Prostate gland (tissue), 2 donors: ENCODE measurements at regions not wholly inside any gene's neighbourhood (a gene's known extent, or its start where the extent isn't known, plus 50 kb on each side); places are given as distances from the start of the nearest gene placed in this dataset.
"Not testable (repeated sequence)": the region's sequence is repeated elsewhere in the genome, so short reads cannot be mapped to it uniquely, and the experiment has no call there.

Experiments used
- DNase-seq: peaks from one replicate; pipeline ENCODE4 v3.0.0-alpha.2; 2019; ENCODE audit warnings: low spot score
- H3K27ac ChIP-seq, 2 donors: fragments of 200-600 bp; sonication (generic); 2 replicates each; pipeline ENCODE4 v1.5.1; 2017 to 2019
- H3K27me3 ChIP-seq: fragments of 200-600 bp; sonication (generic); replicated peaks from 2 replicates; pipeline ENCODE4 v1.5.1; 2019; ENCODE audit not compliant: insufficient read depth
- H3K36me3 ChIP-seq, 2 donors: fragments of 200-600 bp; sonication (generic); 1 replicate in 1 of 2; 2 replicates in 1 of 2; pipeline versions ENCODE4 v1.5.1 to v1.8.1; 2017 to 2019
- H3K4me1 ChIP-seq: fragments of 200-600 bp; sonication (generic); replicated peaks from 2 replicates; pipeline ENCODE4 v1.5.1; 2019
- H3K4me3 ChIP-seq, 2 donors: fragments of 200-600 bp; sonication (generic); 2 replicates each; pipeline ENCODE4 v1.5.1; 2017 to 2019
- H3K9me3 ChIP-seq: fragments of 200-600 bp; sonication (generic); 2 replicates; pipeline ENCODE4 v1.5.1; 2017
- POLR2A ChIP-seq: fragments of 450-650 bp; IDR thresholded peaks from one replicate; pipeline ENCODE4 v1.6.1; 2016; ENCODE audit warnings: antibody characterized with exemption, mild to moderate bottlenecking
- POLR2AphosphoS5 ChIP-seq: sonication (generic); formaldehyde crosslinking; IDR thresholded peaks from one replicate; pipeline ENCODE4 v1.6.1; 2017; ENCODE audit warnings: antibody characterized with exemption
- WGBS: methylation state at CpG from one replicate; pipeline ENCODE4 v1.1.5; 2018; 5-methylcytosine and 5-hydroxymethylcytosine counted together
- intact Hi-C: fragments of 100-400 bp; cut with DNase I; formaldehyde crosslinking; loops from one replicate; pipeline ENCODE4 v1.14.2; 2022
- TF ChIP-seq, protein P1 (sequence below), 4 experiments: fragments of 200-600 bp in 2 of 4; fragments of 450-650 bp in 2 of 4; sonication (generic) in 2 of 4; IDR thresholded peaks; 1 replicate in 3 of 4; 2 replicates in 1 of 4; pipeline ENCODE4 v1.5.1; 2016 to 2019; ENCODE audit warnings: antibody characterized with exemption in 4 of 4, mild to moderate bottlenecking in 2 of 4, moderate library complexity in 2 of 4

DNA sequence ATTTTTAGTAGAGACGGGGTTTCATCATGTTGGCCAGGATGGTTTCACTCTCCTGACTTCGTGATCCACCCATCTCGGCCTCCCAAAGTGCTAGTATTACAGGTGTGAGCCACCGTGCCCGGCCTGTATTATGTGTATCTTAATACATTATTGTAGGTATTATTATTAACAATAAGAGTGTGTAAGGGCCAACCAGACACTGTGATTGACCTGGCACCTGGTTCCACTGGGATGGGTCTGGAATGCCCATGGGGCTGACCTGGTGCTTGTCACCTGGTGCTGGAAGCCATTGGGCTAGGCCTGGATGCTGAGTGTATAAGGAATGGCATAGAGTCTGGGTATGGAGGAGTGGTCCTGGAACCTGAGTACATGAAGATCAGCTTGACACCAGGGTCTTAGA lies 906.9 kb upstream of the TMEFF2 start:
- intact Hi-C loops, result no loop called here
- 96% methylated on average over 5 of the region's 5 CpGs for WGBS
- H3K9me3 ChIP-seq, result no peaks in the 10 kb centered on the region

DNA sequence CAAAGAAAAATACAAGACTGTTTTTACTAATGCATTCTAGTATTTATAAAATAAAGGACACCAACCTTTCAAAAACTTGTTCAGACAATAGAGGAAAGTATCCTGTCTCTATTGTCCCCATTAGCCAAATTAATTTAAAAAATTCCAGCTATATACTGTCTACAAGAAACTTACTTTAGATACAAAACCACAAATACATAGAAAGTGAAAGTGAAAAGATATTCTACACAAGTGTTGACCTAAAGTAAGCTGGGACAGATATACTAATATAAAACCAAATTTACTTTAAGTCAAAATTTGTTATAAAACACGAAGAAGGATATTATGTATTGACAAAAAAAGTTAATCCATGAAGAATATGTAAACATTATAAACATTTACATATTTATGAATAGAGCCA lies 893.3 kb upstream of the TMEFF2 start:
- Histone ChIP-seq H3K4me3 (no peak overlapping the region), H3K36me3 (no peaks in the 10 kb centered on the region), H3K27ac (no peak overlapping the region), H3K9me3 (no peaks in the 10 kb centered on the region), H3K27me3 (no peaks in the 10 kb centered on the region), H3K4me1 (no peaks in the 10 kb centered on the region)
- 55% methylated on average over 1 of the region's 1 CpG for WGBS
- TF ChIP-seq POLR2A, result no peak
- TF ChIP-seq, protein P1, sequence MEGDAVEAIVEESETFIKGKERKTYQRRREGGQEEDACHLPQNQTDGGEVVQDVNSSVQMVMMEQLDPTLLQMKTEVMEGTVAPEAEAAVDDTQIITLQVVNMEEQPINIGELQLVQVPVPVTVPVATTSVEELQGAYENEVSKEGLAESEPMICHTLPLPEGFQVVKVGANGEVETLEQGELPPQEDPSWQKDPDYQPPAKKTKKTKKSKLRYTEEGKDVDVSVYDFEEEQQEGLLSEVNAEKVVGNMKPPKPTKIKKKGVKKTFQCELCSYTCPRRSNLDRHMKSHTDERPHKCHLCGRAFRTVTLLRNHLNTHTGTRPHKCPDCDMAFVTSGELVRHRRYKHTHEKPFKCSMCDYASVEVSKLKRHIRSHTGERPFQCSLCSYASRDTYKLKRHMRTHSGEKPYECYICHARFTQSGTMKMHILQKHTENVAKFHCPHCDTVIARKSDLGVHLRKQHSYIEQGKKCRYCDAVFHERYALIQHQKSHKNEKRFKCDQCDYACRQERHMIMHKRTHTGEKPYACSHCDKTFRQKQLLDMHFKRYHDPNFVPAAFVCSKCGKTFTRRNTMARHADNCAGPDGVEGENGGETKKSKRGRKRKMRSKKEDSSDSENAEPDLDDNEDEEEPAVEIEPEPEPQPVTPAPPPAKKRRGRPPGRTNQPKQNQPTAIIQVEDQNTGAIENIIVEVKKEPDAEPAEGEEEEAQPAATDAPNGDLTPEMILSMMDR (IDR thresholded peaks at IDR 0.05), result no peak
- TF ChIP-seq POLR2AphosphoS5, result no peak
- intact Hi-C loops, result no loop called here
- DNase-seq, result no peak

More for the DNA sequence above, 906.9 kb upstream of the TMEFF2 start:
- H3K4me1 ChIP-seq, result no peaks in the 10 kb centered on the region
- H3K36me3 ChIP-seq, result no peaks in the 10 kb centered on the region
- no peaks in the 10 kb centered on the region for H3K27me3 ChIP-seq
- no peak overlapping the region for H3K27ac ChIP-seq
- H3K4me3 ChIP-seq, result no peak overlapping the region
- DNase-seq, result no peak
- TF ChIP-seq POLR2A (no peak), POLR2AphosphoS5 (no peak)
- TF ChIP-seq, protein P1 (IDR thresholded peaks at IDR 0.05), result no peak

DNA sequence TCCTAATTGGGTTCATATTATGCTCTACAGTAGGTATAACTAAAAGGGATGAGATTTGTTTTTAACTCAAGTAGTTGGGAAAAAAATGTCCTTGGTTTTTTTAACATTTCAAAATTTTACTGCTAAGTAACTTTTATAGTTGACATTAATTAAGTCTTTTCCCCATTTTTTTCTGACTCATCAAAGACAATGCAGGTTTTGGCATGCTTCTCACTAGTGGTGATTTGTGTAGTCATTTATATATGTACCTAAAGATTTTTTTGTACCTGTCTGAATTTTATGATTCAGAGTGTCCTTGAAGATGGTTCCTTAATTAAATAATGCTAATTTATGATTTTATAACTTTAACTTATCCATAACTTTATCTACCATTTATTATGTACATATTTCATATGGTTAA lies 882.3 kb upstream of the TMEFF2 start:
- Histone ChIP-seq H3K4me1 (no peaks in the 10 kb centered on the region), H3K27ac (no peak overlapping the region), H3K9me3 (no peaks in the 10 kb centered on the region), H3K27me3 (no peaks in the 10 kb centered on the region), H3K4me3 (no peak overlapping the region), H3K36me3 (no peaks in the 10 kb centered on the region)
- no peak for DNase-seq
- TF ChIP-seq, protein P1 (IDR thresholded peaks at IDR 0.05), result no peak
- no peak for TF ChIP-seq POLR2A
- no peak for TF ChIP-seq POLR2AphosphoS5
- intact Hi-C loops, result no loop called here

DNA sequence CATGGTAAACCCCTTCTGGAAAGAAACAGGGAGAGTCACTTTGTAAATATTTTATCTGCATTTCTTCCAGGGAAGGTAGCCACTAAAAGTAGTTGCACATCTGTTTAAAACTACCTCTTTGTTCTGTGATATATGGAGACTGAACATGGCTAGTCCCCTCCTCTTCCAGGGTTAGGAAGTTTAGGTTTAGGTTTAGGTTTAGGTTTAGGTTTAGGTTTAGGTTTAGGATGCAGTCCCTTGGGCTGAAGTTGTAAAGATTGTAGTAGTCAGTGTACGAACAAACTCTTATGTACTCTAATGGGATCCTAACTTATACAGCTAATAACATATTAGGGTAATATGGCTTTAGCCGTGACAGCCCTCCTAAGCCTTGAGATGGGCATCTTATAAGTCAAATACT lies 880.2 kb upstream of the TMEFF2 start:
- Histone ChIP-seq H3K27ac (no peak overlapping the region), H3K27me3 (no peaks in the 10 kb centered on the region), H3K36me3 (no peaks in the 10 kb centered on the region), H3K9me3 (no peaks in the 10 kb centered on the region), H3K4me3 (no peak overlapping the region), H3K4me1 (no peaks in the 10 kb centered on the region)
- WGBS, result 66% methylated on average over 2 of the region's 2 CpGs
- no peak for DNase-seq
- TF ChIP-seq, protein P1 (IDR thresholded peaks at IDR 0.05), result no peak
- TF ChIP-seq POLR2AphosphoS5, result no peak
- TF ChIP-seq POLR2A, result no peak
- intact Hi-C loops, result no loop called here

DNA sequence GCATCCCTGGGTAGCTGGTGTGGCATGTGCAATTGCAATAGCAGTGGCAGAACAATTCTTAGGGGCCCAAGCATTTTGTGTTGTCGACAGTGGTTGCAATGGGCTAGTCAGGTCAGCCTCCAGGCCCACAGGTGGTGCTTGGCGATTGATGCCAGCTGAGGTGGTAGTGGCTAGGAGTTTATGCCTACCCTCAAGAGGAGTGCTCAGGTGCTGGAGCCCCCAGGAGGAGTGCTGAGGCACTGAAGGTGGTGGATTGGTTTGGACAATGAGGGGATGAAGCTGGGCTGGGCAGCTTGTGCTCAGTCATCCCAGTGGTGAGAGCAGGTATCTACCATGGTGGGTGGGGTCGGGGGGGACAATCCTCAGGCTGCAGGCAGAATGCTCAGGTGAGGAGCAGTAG lies 877.9 kb upstream of the TMEFF2 start:
- TF ChIP-seq POLR2AphosphoS5, result no peak
- TF ChIP-seq, protein P1 (IDR thresholded peaks at IDR 0.05), result no peak
- no peak for TF ChIP-seq POLR2A
- DNase-seq, result no peak

DNA sequence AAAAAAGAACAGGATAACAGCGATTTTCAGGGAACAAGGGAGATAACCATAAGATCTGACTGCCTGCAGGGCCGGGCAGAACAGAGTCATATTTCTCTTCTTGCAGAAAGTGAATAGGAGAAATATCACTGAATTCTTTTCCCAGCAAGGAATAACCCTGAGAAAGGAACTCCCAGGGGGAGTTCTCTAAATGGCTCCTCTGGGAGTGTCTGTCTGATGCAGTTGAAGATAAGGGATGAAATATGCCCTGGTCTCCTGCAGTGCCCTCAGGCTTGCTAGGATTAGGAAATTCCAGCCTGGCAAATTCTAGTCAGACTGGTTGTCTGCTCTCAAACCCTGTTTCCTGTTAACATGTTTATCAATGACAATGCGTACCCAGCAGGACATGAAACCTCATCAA lies 830.8 kb upstream of the TMEFF2 start:
- intact Hi-C loops, result not testable (repeated sequence)
- WGBS, result 67% methylated on average over 3 of the region's 3 CpGs

More for the DNA sequence above, 877.9 kb upstream of the TMEFF2 start:
- no peak overlapping the region for H3K4me3 ChIP-seq
- 67% methylated on average over 3 of the region's 3 CpGs for WGBS
- no peaks in the 10 kb centered on the region for H3K9me3 ChIP-seq
- no peaks in the 10 kb centered on the region for H3K27me3 ChIP-seq
- H3K4me1 ChIP-seq, result no peaks in the 10 kb centered on the region
- no peaks in the 10 kb centered on the region for H3K36me3 ChIP-seq
- intact Hi-C loops, result no loop called here
- no peak overlapping the region for H3K27ac ChIP-seq

More for the DNA sequence above, 830.8 kb upstream of the TMEFF2 start:
- H3K9me3 ChIP-seq, H3K27ac ChIP-seq, H3K4me3 ChIP-seq, DNase-seq, H3K4me1 ChIP-seq, H3K36me3 ChIP-seq, H3K27me3 ChIP-seq: not testable (repeated sequence)
